ENCODE measurements at regions not wholly inside any gene's neighbourhood (a gene's known extent, or its start where the extent isn't known, plus 50 kb on each side); places are given as distances from the start of the nearest gene placed in this dataset.

- no peak for DNase-seq (ENCODE audit: low read depth in 2 of 2)
These were observed 168.5 kb downstream of the KATNIP start for GRCh38 chr16:27718201-27719105.

- no peak for DNase-seq (ENCODE audit: low read depth in 2 of 2)
These were observed 169.1 kb downstream of the KATNIP start for GRCh38 chr16:27719106-27719445.

GRCh38 chr16:27720731-27721530, 171.0 kb downstream of the KATNIP start:
- no peak for DNase-seq (ENCODE audit: low read depth in 2 of 2)

- peak; percentile 23 to 29 for DNase-seq (ENCODE audit: low read depth in 2 of 2)
These were observed 171.7 kb downstream of the KATNIP start for GRCh38 chr16:27721531-27722181.

- no peak for DNase-seq (ENCODE audit: low read depth in 2 of 2)
These were observed 172.3 kb downstream of the KATNIP start for GRCh38 chr16:27722207-27722606.

GRCh38 chr16:27722892-27723450, 173.0 kb downstream of the KATNIP start:
- no peak for DNase-seq (ENCODE audit: low read depth in 2 of 2)

- no peak for DNase-seq (ENCODE audit: low read depth in 2 of 2)
These were observed 174.0 kb downstream of the KATNIP start for GRCh38 chr16:27723711-27724481.

- DNase-seq (ENCODE audit: low read depth in 2 of 2), result no peak
These were observed 174.7 kb downstream of the KATNIP start for GRCh38 chr16:27724482-27725235.

- DNase-seq (ENCODE audit: low read depth in 2 of 2), result no peak
These were observed 175.5 kb downstream of the KATNIP start for GRCh38 chr16:27725236-27726000.

GRCh38 chr16:27726621-27727261, 176.8 kb downstream of the KATNIP start:
- DNase-seq (ENCODE audit: low read depth in 2 of 2), result no peak

- DNase-seq (ENCODE audit: low read depth in 2 of 2), result no peak
These were observed 178.0 kb downstream of the KATNIP start for GRCh38 chr16:27727941-27728340.

GRCh38 chr16:27728691-27729090, 178.7 kb downstream of the KATNIP start:
- no peak for DNase-seq (ENCODE audit: low read depth in 2 of 2)

- DNase-seq (ENCODE audit: low read depth in 2 of 2), result no peak
These were observed 179.8 kb downstream of the KATNIP start for GRCh38 chr16:27729516-27730304.

GRCh38 chr16:27730661-27731210, 180.8 kb downstream of the KATNIP start:
- no peak for DNase-seq (ENCODE audit: low read depth in 2 of 2)

GRCh38 chr16:27735031-27735430, 185.1 kb downstream of the KATNIP start:
- no peak for DNase-seq (ENCODE audit: low read depth in 2 of 2)

- no peak for DNase-seq (ENCODE audit: low read depth in 2 of 2)
These were observed 186.5 kb downstream of the KATNIP start for GRCh38 chr16:27736431-27736830.

- DNase-seq (ENCODE audit: low read depth in 2 of 2), result no peak
These were observed 187.6 kb downstream of the KATNIP start for GRCh38 chr16:27737513-27737912.

All from fibroblast of skin of left quadriceps (primary cell).